ENCODE measurements at regions not wholly inside any gene's neighbourhood (a gene's known extent, or its start where the extent isn't known, plus 50 kb on each side); places are given as distances from the start of the nearest gene placed in this dataset.

DNA sequence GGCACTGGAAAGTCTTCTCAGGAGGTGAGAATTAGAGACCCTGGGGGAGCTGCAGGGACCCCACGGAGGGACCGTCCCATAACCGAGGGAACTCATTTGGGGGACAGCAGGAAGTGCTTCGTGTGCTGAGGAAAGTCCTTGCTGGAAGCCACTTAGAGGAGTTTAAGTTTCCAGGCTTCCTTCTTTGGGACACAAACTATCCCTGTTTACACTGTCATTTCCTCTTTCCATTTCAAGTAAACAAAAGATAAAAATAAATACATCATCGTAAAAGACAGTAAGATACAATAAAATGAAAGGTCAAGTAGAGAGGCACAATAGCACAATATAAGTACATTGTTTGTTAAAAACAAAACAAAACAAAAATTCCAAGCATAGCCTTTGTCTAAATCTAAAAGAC, 101.2 kb downstream of the TTLL2 start:
- Histone ChIP-seq H3K27ac (no peak overlapping the region), H3K4me1 (replicated peaks; ENCODE audit: insufficient read depth) (no peaks in the 10 kb centered on the region), H3K4me2 (no peak overlapping the region), H3K9me3 (ENCODE audit: insufficient read depth, low read depth) (no peaks in the 10 kb centered on the region), H3F3A (ENCODE audit: insufficient read depth, low read depth) (no peaks in the 10 kb centered on the region), H3K4me3 (no peak overlapping the region), H3K36me3 (ENCODE audit: low read depth) (no peaks in the 10 kb centered on the region), H3K9me2 (ENCODE audit: insufficient read depth) (no peaks in the 10 kb centered on the region), H2AFZ (no peak overlapping the region), H3K79me2 (ENCODE audit: low read depth) (no peaks in the 10 kb centered on the region), H3K27me3 (ENCODE audit: insufficient read depth, low read depth) (peaks cover 9% of the 10 kb centered on the region), H4K20me1 (ENCODE audit: insufficient read depth) (no peaks in the 10 kb centered on the region)
- intact Hi-C loops (cut with micrococcal nuclease; ENCODE audit: unreplicated experiment) = no loop called here
- POLR2A ChIA-PET (ENCODE audit: unreplicated experiment) = no interaction called here
- no peak for DNase-seq
- BruUV-seq (replicated peaks) = no TSS peak
- TF ChIP-seq EZH2 (IDR thresholded peaks at IDR 0.05; ENCODE audit: low read depth) = no peak
- TF ChIP-seq CTCF (conservative IDR thresholded peaks at IDR 0.05) = no peak
- CTCF ChIA-PET = no interaction called here

- no peaks in the 10 kb centered on the region for H3F3A ChIP-seq (ENCODE audit: insufficient read depth, low read depth)
- TF ChIP-seq EZH2 (IDR thresholded peaks at IDR 0.05; ENCODE audit: low read depth) (no peak), CTCF (conservative IDR thresholded peaks at IDR 0.05) (no peak)
- CTCF ChIA-PET = no interaction called here
- BruUV-seq (replicated peaks) = no TSS peak
- H3K9me2 ChIP-seq (ENCODE audit: insufficient read depth) = no peaks in the 10 kb centered on the region
- no peaks in the 10 kb centered on the region for H3K9me3 ChIP-seq (ENCODE audit: insufficient read depth, low read depth)
- no peaks in the 10 kb centered on the region for H3K4me1 ChIP-seq (replicated peaks; ENCODE audit: insufficient read depth)
- H3K27me3 ChIP-seq (ENCODE audit: insufficient read depth, low read depth) = peaks cover 9% of the 10 kb centered on the region
- no peaks in the 10 kb centered on the region for H4K20me1 ChIP-seq (ENCODE audit: insufficient read depth)
- POLR2A ChIA-PET (ENCODE audit: unreplicated experiment) = no interaction called here
- no peaks in the 10 kb centered on the region for H3K36me3 ChIP-seq (ENCODE audit: low read depth)
- no peaks in the 10 kb centered on the region for H3K79me2 ChIP-seq (ENCODE audit: low read depth)
- no peak overlapping the region for H3K4me3 ChIP-seq
- H3K4me2 ChIP-seq = no peak overlapping the region
- no peak overlapping the region for H3K27ac ChIP-seq
- no peak for DNase-seq
- intact Hi-C loops (cut with micrococcal nuclease; ENCODE audit: unreplicated experiment) = no loop called here
- H2AFZ ChIP-seq = no peak overlapping the region
Measured at GRCh38 chr6:167426651-167427050, 101.8 kb downstream of the TTLL2 start.

DNA sequence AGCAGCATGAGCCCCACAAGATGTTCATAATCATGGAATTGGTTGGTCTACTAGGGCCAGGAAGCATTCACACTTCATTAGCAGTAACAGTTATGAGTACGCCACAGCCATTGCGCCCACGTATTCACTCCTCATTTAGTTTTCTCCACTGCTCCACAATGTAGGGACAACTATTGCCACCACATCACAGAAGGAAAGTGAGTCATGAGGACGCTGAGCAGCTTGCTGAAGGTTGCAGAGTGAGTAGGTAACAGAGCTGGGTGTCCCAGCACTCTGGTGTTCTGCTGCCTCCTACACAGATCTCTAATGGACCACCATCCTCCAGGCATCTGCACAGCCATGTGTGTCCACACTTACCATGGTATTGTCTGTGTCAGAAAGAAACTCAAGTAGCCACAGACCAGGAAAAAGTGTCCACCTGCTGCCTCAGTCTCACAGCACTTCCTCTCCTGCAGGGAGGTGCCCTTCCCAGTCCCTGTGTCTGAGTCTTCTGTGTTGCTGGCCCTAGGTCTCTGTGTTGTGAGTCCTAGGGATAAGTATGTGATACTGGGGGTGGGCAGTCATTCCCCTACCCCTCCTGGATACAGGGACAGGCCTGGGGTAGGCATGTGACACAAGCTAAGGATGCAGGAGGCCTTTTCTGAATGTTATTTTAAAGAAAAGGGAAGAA, 103.9 kb downstream of the TTLL2 start:
- H3K9me3 ChIP-seq (ENCODE audit: insufficient read depth, low read depth) = no peaks in the 10 kb centered on the region
- H3K9me2 ChIP-seq (ENCODE audit: insufficient read depth) = no peaks in the 10 kb centered on the region
- H3F3A ChIP-seq (ENCODE audit: insufficient read depth, low read depth) = no peaks in the 10 kb centered on the region
- H3K79me2 ChIP-seq (ENCODE audit: low read depth) = no peaks in the 10 kb centered on the region
- H3K4me2 ChIP-seq = no peak overlapping the region
- peaks cover 9% of the 10 kb centered on the region for H3K27me3 ChIP-seq (ENCODE audit: insufficient read depth, low read depth)
- H3K36me3 ChIP-seq (ENCODE audit: low read depth) = no peaks in the 10 kb centered on the region
- no peak overlapping the region for H3K4me3 ChIP-seq
- ChIA-PET POLR2A (ENCODE audit: unreplicated experiment) (no interaction called here), CTCF (no interaction called here)
- intact Hi-C loops (cut with micrococcal nuclease; ENCODE audit: unreplicated experiment) = no loop called here
- no peak overlapping the region for H2AFZ ChIP-seq
- BruUV-seq (replicated peaks) = no TSS peak
- DNase-seq = no peak
- no peaks in the 10 kb centered on the region for H3K4me1 ChIP-seq (replicated peaks; ENCODE audit: insufficient read depth)
- TF ChIP-seq CTCF (conservative IDR thresholded peaks at IDR 0.05) (no peak), EZH2 (IDR thresholded peaks at IDR 0.05; ENCODE audit: low read depth) (no peak)
- H3K27ac ChIP-seq = no peak overlapping the region
- H4K20me1 ChIP-seq (ENCODE audit: insufficient read depth) = no peaks in the 10 kb centered on the region

Measured in PC-9 (cell line).